NCI-H1092 treated with DMSO at 0.1 percent for 48 hours (cell line): ENCODE measurements at regions not wholly inside any gene's neighbourhood (a gene's known extent, or its start where the extent isn't known, plus 50 kb on each side); places are given as distances from the start of the nearest gene placed in this dataset.
A peak's percentile ranks its signal among the peaks of the same experiment; 100 is the strongest.

Source experiments
- DNase-seq: peaks from one replicate; lab custom pipeline; 2025; lab: John Stamatoyannopoulos, UW

DNA sequence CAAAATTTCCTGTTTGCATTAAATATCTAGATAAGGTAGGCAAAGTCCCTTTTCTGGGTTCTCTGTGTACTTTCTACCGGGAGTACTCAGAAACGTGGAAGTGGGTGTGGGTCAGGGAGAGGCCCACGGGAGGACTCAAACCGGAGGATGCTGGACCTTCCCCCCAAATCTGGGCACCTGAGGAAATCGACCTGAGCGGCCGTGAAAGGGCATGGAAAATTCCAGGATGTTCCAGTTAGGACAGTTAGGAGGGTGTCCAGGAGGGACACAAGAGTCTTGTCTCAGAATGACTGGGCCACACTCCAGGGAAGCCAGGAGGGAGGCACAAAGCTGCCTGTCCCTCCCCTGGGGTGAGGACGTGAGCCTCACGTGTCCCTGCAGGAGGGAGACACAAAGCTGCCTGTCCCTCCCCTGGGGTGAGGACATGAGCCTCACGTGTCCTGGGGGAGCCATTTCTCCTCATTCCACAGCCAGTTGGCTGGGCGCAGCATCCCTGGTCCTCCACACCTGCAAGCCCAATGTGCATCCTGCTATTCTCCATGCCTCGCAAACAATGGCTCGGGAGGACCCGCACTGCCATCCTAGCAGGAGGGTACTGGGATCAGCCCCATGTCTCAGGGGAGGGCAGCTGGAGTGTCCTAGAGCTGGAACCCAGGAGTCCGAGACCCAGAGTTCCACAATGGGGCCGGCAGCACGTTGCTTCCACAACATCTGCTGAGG is 190.5 kb upstream of the PPP2R2D start:
- DNase-seq: no peak

DNA sequence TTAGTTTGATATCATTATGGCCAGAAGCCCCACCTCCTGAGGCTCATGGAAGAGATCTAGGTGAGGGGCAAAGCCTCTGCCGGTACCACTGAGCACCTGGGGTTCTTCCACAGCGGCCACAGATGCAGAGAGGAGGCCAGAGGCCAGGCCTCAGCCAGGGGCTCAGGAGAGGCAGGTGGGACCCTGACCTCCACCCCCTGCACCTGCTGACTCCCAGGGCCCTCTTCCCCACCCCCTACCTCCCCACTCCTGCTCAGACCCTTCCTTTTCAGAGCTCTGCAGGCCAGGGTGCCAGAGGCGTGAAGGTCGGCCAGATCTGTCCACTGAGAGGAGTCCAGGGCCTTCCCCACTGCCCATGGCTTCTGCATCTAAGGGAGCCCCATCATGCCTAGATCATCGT is 178.7 kb upstream of the PPP2R2D start:
- no peak for DNase-seq

DNA sequence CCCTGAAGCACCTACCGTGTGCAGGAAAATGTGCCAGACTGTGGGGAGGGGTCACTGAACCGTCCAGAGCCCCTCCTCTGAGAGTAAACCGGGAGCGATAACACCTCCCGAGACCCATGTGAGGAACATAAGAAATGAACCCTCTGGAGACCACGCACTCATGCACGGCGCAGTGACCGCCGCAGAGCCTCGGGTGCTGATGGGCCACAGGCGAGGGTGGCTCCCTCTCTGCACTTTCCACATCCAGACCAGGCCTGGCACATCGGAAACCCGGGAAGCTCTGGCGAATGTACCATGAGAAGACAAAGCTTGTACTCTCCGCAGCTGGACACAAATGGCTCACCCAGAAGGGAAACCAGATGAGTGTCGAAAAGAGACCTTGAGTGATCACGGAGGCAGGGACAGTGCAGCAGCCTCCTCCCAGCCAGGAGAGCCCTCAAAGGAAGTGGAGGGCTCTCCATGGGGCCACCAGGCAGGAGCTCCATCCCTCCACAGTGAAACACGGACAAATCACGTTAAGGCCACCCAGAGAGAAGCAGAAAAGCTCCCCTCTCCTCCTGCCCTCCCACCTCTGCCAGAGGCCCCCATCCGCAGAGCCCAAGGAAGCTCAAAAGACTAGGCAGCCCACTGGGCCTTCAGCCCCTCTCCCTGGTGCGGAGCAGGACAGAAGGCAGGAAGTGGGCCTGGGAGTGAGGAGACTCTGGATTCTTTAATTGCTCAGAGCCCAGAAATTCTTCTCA is 178.1 kb upstream of the PPP2R2D start:
- no peak for DNase-seq

DNA sequence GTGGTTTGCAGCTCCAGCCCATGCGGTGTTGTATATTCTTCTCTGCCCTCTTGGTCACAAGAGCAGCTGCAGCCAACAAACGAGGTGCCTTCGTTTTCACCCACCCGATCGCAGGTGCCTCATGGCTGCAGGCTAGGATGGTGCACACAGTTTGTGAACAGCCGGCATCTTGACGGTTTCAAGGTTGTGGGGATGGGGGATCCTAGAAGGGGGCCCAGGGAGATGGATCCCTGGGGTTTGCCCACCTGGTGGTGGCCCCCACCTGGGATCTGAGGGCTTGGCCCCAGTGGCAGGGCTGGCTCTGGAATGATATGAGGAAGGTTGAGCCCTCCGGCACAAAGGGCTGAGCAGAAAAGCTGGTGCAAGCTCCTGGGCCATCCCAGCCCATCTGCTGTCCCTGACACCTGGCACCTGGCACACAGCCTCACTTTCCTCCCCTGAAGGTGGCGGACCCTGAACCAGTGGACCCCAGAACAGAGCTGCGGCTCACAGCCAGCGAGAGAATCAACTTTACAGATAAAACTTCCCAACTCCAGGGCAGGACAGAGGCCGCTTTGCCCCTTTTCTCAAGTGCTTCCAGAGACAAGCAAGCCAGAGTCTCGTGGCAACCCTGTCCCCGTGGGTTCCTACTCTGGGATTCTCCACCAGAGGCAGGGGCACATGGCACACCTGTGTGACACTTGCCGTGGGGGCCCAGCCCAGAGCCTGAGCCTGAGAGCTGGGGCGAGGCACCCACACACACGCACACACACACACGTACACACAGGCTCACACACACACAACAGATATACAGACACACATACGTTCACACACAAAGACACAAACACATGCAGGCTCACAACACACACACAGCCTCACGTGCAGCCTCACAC is 177.3 kb upstream of the PPP2R2D start:
- DNase-seq: no peak

DNA sequence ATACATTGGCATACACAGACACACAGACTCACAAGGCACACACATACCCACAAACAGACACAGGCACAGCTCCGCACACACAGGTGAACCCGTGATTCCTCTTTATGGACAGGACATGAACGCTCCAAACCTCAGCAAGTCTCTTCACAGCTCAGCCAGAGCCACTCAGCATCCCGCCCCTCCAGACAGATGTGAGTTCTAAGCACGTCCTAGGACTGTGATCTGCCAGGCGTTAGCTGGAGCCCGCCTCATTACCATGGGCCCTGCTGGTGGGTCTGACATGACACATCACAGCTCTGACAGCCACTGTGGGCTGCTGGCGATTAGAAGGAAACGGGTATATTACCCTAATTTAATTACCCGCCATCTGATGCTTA is 176.7 kb upstream of the PPP2R2D start:
- DNase-seq: no peak

DNA sequence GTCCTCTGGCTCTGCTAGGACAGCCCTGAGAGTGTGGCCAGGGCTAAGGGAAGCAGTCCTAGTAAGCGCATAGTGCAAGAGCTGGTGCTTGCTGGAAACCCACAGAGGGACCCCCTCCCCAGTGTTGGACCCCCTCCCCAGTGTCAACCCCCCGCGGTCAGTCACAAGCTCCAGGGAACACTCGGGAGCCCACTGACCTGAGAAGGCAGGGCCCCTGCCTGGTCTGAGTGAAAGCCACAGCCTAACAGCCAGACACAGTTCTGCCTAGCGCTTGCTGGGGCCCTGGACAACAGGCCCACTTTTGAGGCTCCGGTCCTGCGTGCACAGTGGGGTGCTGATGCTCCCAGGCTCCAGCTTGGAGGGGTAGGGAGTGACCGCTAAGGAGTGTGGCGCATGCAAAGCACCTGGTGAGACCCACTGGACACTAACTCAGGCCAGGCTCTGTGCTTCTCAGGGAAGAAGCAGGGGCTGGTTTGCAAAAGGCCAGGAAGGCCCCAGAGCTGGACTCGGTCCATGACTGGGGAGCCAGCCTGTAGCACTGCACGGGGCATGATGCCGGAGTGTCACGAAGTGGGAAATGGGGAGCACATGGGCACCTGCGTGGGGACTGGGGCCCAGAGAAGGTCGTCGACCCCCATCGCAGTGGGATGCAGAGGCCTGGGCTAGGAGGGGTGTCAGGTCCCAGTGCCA is 175.8 kb upstream of the PPP2R2D start:
- DNase-seq: no peak

DNA sequence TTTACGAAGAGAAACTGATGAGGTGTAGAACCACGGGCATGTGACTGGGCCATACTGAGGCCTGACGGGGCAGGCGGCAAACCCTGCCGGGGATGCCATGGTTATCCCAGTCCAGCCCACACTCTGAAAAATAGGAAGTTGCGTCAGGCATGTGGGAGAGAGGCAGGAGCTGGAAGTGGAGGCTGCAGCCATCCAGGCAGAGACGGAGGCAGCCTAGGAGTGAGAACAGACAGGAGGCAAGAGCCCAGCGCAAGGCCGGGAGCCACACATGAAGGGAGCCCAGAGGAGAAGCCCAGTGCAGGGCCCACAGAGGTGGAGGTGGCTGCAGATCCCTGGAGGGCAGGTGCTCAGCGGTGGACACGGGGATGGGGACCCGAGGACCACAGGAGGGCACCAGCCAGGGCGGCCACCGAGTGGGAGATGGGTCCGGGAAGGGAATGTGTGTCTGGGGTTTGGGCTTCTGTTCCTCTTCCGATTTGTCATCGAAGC is 175.2 kb upstream of the PPP2R2D start:
- DNase-seq: no peak

DNA sequence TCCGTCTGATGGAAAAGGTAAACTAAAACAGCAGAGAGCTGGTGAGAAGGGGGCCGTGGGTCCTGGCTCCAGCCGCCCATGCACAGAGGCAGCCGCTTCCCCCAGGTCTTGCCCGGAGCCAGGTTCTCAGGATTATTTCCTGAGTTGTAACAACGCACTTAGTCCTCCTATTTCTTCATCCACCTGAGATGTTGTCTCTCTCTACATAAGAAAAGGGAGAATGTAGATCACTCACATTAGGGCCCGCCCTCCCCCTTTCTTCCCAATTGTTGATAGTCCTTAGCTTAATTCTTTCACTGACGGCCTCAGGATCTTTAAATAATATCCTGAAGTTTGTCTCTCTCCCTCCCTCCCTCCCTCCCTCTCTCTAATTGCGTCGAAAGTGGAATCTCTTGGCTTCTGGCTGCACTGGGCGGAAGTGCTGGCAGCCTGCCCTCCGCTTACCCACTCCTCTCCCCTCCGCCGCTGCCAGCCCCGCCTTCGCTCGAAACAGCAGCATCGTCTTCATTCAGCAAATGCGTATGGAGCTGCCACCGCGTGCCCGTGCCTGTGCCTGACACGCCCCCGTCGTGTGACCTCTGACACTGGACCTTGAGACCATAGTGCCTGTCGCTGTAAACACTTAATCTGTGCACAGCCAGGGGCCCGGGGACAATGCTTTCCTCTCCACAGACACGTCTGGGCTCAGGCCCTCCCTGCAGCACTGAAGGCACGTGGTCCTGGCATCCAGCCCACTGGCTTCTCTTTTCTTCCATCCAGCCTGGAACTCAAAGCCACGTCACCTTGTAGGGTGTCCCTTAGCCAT is 174.5 kb upstream of the PPP2R2D start:
- peak; percentile 11 for DNase-seq

DNA sequence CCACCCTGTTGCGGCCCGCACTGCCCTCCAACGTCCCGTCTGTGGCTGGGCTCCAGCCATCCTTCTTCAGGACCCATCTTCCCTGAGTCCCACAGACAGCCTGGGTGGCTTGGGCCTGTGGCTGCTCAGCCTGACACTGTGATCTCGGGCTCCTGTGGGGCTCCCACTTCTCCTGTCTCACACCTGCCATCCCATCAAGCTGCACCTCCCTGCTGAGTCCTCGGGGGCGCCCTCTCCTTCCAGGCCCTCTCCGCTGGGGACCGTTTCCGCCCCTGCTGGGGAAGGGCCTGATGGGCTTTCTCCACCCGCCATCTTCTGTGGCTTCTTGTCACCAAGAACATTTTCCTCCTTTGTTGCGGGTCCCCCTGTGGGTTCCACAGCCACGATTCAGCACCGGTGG is 173.8 kb upstream of the PPP2R2D start:
- DNase-seq: no peak

DNA sequence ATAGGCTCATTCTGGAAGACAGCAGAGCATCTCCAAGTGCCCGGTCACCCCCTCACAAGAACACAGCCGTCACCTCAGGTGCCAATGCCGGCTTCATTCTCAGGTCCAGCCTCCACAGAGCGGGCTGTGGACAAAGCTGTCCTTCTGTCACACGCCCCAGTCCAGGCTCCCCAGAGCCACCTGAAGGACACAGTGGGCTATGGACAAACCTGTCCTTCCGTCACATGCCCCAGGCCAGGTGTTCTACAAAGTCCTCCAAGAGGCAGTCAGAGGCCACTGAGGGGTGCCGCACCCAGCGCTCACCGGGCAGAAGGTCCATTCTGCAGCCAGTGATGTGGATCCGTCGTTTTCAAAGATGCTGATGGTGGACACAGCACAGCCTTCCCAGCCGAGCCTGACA is 173.2 kb upstream of the PPP2R2D start:
- no peak for DNase-seq

DNA sequence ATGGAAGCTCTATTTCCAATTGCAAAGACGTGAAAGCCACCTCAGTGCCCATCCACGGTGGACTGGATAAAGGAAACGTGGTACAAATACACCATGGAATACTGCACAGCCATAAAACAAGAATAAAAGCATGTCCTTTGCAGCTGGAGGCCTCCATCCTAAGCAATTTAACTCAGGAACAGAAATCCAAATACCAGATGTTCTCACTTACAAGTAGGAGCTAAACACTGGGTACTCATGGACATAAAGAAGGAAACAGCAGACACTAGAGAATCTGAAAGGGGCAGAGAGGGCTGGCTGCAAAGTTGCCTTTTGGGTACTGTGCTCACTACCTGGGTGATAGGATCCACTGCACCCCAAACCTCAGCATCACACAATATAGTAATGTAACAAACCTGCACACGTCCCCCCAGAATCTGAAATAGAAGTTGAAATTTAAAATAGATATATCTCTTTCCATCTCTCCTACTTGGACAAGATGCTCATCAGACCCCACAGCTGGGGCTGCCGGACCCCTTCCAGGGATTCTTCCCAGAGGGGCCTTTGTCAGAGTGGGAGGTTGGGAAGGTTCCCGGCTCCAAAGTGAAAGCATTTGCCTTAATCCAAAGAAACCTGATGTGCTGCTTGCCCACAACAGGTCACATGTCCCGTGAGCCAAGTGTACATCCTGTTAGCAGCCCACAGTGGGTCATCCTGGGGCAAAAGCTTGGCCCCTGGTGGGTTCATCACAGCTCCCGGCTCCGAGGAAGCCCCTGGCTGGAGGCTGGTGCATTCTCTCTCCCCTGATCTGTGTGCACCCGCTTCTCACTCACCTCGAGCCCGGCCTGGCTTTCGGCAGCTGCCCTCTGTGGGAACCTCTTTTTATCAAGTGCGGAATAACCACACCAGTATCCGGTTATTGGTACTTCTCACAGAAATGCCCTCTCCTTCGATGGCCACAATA is 172.3 kb upstream of the PPP2R2D start:
- DNase-seq: no peak

DNA sequence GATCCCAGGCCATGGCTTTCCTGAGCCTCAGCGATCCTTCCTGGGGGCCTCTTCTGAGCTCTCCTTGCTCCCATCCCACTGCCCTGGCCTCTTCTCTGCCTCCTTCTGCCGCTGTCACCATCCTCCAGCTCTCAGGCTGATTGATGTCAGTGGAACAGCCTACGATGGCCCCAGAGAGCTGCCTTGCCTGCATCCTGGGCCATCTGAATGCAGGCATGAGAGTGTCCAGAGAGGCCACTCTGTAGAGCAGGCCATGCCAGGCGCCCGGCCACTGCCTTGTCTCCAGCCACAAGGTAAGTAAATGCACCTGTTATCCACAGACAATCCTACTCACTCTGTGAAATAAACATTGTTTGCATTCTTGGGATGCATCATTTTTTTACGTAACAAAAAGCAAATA is 171.4 kb upstream of the PPP2R2D start:
- no peak for DNase-seq

DNA sequence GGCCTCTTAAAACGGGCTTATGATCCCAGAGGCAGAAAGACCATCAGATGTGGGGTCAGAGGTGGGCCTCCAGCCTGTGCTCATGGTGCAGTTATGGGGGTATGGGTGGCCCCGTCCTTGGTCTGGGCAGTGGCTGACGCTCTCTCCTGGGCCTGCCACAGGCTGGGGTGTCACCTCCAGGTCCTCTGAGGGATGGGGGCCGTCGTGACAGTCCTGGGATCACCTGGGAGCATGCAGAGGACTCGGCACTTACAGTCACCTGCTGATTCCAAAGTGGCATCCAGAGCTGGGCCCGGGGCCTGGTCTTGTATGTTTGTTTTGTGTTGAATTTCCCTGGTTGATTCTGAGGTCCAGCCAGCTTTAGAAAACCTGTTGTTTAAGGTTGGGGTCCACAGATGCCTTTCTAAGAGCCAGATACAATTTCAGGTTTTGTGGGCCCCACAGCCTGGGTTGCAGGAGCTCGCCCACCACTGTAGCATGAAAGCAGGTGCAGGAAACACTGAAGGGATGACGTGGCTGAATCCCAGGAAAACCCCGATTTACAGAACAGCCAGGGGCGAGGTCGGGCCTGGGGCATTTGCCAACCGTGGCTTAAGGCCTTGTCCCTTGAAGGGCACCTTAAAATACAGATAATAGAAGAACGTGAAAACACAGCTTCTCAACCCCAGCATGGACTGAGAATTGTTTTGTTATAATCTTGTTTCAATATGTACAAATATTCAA is 170.7 kb upstream of the PPP2R2D start:
- DNase-seq: no peak

DNA sequence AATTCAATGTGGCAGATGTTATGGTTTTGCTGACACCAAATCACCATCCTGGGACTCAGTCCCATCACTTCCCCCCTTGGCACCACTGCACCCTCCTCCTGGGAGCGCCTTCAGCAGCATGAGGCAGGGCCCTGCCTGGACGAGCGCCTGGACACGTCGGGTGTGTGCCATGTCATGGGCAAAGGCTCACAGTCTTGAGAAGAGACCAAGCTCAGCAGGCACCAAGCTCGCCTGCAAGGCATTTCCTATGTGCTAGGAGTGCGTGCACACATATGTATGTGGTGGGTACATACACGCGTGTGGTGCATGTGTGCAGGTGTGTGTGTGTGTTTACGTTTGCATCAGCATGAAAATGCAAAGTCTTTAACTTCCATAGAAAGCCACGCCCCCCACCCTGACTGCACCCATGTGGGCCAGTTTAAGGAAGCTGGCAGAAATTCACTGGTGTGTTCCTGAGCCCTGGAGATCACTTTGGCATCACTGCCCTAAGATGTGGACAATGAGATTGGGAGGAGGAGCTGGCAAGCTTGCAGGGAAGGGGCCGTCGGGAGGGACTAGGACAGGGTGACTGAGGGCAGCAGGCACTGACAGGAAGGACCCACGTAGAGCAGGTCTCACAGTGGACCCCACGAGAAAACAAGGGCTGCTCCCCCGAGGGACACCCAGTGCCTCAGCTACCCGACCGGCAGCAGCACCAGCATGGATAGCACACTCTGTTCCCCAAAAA is 169.9 kb upstream of the PPP2R2D start:
- no peak for DNase-seq

DNA sequence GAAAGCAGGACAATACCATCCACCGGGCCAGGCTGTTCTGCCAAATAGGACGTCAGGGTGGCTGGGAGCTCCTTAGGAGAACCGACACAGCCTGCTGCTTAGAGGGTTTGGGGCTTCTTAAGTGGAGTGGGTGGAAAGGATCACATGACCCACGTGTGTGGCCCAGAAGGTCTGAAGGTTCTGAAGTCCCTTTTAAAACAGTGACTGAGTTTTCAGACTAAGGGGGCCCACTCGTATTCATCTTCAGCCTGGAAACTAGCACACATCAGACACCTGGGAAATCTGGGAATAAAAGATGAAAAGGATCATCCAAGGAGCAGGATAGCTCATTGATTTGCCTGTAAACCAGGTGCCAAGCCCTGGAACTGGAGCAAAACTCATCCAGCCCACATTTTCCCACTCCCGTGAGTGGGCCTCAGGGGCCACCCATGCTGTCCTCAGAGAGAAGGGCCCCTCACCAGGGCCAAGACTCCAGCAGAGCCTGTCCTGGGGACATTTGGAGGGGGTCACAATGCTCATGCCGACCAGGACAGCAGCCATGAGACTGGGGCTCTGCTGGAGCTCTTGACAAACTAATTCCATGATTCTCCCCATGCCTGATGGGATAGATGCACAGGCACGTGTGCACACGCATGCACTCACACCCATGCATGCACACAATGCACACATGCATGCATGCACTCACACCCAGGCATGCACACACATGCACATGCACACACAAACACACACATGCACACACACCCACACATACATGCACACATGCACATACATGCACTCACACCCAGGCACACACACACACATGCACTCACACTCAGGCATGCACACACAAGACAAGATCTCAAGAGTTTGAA is 168.8 kb upstream of the PPP2R2D start:
- no peak for DNase-seq

DNA sequence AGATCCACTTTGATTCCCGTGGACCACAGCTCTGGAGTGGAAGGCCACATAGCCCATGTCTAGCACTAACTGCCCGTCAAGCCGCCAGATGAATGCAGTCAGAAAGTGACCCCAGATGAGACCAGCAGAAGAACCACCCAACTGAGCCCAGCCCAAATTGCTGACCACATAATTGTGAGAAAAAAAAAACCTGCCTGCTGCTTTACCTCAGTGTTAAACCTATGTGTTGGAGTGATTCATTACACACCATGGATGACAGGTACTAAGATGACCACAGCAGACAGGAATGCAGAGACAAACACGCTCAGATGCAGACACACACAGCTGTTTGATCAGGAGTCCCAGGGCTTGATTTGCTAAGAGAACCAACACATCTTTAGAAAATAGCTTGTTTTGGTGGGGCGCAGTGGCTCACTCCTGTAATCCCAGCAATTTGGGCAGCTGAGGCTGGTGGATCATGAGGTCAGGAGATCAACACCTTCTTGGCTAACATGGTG is 168.1 kb upstream of the PPP2R2D start:
- no peak for DNase-seq

DNA sequence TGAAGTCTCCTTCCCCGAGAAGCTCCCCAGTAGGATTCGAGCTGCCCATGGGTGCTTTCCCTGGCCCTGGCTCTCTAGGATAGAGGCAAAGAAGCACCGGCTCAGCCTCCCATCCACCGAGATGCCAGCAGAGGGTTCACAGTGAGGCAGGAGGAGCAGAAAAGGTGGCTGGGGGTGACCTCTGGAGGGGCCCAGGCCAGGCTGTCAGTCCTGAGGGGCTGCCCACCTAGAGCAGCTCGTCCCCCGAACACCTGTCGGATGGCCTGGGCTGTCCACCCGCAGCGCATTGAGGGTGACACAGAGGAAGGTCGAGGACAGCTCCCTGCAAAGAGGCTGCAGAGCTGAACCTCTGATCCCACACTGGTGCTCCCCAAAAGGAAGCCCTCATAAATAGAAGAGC is 167.2 kb upstream of the PPP2R2D start:
- DNase-seq: no peak

DNA sequence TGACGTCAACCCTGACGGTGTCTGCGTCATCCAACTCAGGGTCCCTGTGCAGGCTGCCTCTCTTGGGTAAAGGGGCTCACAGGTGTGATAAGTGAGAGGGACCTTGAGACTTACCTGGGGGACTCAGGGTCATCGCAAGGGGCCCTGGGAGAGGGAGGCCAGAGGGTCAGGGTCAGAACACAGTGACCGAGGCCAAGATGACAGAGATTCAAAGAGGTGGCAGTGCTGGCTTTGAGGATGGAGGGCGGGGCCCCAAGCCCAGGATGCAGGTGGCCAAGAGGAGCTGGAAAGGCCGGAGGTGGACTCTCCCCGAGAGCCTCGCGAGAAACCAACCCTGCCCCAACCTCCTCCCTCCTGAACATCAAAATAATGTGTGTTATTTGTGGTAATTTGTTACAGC is 165.2 kb upstream of the PPP2R2D start:
- DNase-seq: no peak
